ENCODE measurements at regions not wholly inside any gene's neighbourhood (a gene's known extent, or its start where the extent isn't known, plus 50 kb on each side); places are given as distances from the start of the nearest gene placed in this dataset.

DNA sequence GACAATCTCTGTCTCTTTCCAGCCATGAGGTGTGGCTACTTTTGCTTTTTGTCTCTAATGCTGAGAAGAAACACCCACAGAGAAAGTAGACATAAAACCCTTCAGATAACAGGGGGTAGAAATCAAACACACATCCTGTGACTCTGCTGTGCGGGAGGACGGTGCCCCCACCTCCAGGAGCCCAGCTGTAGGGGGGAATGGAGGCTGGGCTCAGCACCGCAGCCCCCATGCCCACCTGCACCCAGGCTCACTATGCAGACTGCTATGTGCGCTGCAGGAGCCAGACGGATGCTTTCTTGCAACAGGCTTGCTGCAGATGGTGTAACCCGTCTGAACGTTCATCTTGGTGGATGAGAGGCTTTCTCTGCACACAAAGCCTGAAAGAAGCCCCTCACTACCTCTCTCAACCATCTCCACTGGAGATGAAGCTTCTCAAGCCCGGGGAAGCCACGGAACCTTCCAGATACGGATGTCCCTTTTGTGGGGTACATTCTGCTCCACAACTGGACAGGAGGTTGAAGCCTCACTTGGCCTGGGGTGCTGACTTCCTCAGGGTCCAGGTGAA is 207.2 kb downstream of the GADD45G start:
- no peak overlapping the region for H3K27ac Mint-ChIP-seq
- no peaks in the 10 kb centered on the region for H3K27me3 Mint-ChIP-seq (ENCODE audit: insufficient read depth, low read depth, poor library complexity)
- Histone ChIP-seq H3K4me3 (no peak overlapping the region), H3F3A (replicated peaks; ENCODE audit: low read depth) (no peaks in the 10 kb centered on the region), H2AFZ (no peak overlapping the region), H3K36me3 (ENCODE audit: insufficient read depth) (no peaks in the 10 kb centered on the region), H3K4me1 (ENCODE audit: insufficient read depth) (peaks cover 5% of the 10 kb centered on the region), H4K20me1 (replicated peaks; ENCODE audit: insufficient read depth) (no peaks in the 10 kb centered on the region), H3K27ac (ENCODE audit: low read depth) (no peak overlapping the region), H3K4me2 (no peak overlapping the region), H3K27me3 (ENCODE audit: insufficient read depth) (no peaks in the 10 kb centered on the region), H3K79me2 (replicated peaks; ENCODE audit: insufficient read depth) (no peaks in the 10 kb centered on the region), H3K9me2 (ENCODE audit: insufficient read depth) (peaks cover 7% of the 10 kb centered on the region)
- TF ChIP-seq, protein P1, sequence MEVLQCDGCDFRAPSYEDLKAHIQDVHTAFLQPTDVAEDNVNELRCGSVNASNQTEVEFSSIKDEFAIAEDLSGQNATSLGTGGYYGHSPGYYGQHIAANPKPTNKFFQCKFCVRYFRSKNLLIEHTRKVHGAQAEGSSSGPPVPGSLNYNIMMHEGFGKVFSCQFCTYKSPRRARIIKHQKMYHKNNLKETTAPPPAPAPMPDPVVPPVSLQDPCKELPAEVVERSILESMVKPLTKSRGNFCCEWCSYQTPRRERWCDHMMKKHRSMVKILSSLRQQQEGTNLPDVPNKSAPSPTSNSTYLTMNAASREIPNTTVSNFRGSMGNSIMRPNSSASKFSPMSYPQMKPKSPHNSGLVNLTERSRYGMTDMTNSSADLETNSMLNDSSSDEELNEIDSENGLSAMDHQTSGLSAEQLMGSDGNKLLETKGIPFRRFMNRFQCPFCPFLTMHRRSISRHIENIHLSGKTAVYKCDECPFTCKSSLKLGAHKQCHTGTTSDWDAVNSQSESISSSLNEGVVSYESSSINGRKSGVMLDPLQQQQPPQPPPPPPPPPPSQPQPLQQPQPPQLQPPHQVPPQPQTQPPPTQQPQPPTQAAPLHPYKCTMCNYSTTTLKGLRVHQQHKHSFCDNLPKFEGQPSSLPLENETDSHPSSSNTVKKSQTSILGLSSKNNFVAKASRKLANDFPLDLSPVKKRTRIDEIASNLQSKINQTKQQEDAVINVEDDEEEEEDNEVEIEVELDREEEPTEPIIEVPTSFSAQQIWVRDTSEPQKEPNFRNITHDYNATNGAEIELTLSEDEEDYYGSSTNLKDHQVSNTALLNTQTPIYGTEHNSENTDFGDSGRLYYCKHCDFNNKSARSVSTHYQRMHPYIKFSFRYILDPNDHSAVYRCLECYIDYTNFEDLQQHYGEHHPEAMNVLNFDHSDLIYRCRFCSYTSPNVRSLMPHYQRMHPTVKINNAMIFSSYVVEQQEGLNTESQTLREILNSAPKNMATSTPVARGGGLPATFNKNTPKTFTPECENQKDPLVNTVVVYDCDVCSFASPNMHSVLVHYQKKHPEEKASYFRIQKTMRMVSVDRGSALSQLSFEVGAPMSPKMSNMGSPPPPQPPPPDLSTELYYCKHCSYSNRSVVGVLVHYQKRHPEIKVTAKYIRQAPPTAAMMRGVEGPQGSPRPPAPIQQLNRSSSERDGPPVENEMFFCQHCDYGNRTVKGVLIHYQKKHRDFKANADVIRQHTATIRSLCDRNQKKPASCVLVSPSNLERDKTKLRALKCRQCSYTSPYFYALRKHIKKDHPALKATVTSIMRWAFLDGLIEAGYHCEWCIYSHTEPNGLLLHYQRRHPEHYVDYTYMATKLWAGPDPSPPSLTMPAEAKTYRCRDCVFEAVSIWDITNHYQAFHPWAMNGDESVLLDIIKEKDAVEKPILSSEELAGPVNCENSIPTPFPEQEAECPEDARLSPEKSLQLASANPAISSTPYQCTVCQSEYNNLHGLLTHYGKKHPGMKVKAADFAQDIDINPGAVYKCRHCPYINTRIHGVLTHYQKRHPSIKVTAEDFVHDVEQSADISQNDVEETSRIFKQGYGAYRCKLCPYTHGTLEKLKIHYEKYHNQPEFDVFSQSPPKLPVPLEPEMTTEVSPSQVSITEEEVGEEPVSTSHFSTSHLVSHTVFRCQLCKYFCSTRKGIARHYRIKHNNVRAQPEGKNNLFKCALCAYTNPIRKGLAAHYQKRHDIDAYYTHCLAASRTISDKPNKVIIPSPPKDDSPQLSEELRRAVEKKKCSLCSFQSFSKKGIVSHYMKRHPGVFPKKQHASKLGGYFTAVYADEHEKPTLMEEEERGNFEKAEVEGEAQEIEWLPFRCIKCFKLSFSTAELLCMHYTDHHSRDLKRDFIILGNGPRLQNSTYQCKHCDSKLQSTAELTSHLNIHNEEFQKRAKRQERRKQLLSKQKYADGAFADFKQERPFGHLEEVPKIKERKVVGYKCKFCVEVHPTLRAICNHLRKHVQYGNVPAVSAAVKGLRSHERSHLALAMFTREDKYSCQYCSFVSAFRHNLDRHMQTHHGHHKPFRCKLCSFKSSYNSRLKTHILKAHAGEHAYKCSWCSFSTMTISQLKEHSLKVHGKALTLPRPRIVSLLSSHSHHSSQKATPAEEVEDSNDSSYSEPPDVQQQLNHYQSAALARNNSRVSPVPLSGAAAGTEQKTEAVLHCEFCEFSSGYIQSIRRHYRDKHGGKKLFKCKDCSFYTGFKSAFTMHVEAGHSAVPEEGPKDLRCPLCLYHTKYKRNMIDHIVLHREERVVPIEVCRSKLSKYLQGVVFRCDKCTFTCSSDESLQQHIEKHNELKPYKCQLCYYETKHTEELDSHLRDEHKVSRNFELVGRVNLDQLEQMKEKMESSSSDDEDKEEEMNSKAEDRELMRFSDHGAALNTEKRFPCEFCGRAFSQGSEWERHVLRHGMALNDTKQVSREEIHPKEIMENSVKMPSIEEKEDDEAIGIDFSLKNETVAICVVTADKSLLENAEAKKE (CRISPR knock-in tag; IDR thresholded peaks at IDR 0.05): no peak
- no peak for TF ChIP-seq ZNF331 (CRISPR knock-in tag; IDR thresholded peaks at IDR 0.05; ENCODE audit: low read depth)
- TF ChIP-seq, protein P2, sequence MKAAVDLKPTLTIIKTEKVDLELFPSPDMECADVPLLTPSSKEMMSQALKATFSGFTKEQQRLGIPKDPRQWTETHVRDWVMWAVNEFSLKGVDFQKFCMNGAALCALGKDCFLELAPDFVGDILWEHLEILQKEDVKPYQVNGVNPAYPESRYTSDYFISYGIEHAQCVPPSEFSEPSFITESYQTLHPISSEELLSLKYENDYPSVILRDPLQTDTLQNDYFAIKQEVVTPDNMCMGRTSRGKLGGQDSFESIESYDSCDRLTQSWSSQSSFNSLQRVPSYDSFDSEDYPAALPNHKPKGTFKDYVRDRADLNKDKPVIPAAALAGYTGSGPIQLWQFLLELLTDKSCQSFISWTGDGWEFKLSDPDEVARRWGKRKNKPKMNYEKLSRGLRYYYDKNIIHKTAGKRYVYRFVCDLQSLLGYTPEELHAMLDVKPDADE (IDR thresholded peaks at IDR 0.05): no peak
- TF ChIP-seq ZNF114 (CRISPR knock-in tag; IDR thresholded peaks at IDR 0.05): no peak
- no peak for TF ChIP-seq EZH2 (IDR thresholded peaks at IDR 0.05; ENCODE audit: low read depth, unreplicated experiment)
- no peak for TF ChIP-seq NANOG (IDR thresholded peaks at IDR 0.05; ENCODE audit: borderline replicate concordance)
- no peak for TF ChIP-seq EZH2phosphoT487 (IDR thresholded peaks at IDR 0.05; ENCODE audit: unreplicated experiment)
- no peak for TF ChIP-seq CREB1 (CRISPR knock-in tag; IDR thresholded peaks at IDR 0.05; ENCODE audit: low read depth)
- TF ChIP-seq POLR2AphosphoS5 (IDR thresholded peaks at IDR 0.05; ENCODE audit: low read depth): no peak
- TF ChIP-seq, protein P3, sequence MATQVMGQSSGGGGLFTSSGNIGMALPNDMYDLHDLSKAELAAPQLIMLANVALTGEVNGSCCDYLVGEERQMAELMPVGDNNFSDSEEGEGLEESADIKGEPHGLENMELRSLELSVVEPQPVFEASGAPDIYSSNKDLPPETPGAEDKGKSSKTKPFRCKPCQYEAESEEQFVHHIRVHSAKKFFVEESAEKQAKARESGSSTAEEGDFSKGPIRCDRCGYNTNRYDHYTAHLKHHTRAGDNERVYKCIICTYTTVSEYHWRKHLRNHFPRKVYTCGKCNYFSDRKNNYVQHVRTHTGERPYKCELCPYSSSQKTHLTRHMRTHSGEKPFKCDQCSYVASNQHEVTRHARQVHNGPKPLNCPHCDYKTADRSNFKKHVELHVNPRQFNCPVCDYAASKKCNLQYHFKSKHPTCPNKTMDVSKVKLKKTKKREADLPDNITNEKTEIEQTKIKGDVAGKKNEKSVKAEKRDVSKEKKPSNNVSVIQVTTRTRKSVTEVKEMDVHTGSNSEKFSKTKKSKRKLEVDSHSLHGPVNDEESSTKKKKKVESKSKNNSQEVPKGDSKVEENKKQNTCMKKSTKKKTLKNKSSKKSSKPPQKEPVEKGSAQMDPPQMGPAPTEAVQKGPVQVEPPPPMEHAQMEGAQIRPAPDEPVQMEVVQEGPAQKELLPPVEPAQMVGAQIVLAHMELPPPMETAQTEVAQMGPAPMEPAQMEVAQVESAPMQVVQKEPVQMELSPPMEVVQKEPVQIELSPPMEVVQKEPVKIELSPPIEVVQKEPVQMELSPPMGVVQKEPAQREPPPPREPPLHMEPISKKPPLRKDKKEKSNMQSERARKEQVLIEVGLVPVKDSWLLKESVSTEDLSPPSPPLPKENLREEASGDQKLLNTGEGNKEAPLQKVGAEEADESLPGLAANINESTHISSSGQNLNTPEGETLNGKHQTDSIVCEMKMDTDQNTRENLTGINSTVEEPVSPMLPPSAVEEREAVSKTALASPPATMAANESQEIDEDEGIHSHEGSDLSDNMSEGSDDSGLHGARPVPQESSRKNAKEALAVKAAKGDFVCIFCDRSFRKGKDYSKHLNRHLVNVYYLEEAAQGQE (IDR thresholded peaks at IDR 0.05; ENCODE audit: unreplicated experiment): no peak
- TF ChIP-seq, protein P4, sequence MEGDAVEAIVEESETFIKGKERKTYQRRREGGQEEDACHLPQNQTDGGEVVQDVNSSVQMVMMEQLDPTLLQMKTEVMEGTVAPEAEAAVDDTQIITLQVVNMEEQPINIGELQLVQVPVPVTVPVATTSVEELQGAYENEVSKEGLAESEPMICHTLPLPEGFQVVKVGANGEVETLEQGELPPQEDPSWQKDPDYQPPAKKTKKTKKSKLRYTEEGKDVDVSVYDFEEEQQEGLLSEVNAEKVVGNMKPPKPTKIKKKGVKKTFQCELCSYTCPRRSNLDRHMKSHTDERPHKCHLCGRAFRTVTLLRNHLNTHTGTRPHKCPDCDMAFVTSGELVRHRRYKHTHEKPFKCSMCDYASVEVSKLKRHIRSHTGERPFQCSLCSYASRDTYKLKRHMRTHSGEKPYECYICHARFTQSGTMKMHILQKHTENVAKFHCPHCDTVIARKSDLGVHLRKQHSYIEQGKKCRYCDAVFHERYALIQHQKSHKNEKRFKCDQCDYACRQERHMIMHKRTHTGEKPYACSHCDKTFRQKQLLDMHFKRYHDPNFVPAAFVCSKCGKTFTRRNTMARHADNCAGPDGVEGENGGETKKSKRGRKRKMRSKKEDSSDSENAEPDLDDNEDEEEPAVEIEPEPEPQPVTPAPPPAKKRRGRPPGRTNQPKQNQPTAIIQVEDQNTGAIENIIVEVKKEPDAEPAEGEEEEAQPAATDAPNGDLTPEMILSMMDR (conservative IDR thresholded peaks at IDR 0.05; ENCODE audit: low read depth in 2 of 2): no peak
- no peak for TF ChIP-seq STAT1 (IDR thresholded peaks at IDR 0.05; ENCODE audit: unreplicated experiment)
- TF ChIP-seq JUNB (IDR thresholded peaks at IDR 0.05; ENCODE audit: unreplicated experiment): no peak
- no peaks in the 10 kb centered on the region for H3K9me3 Mint-ChIP-seq
- DNase-seq (ENCODE audit: low spot score) (no peak), ATAC-seq (no peak)
- H3K4me1 Mint-ChIP-seq: peaks cover 17% of the 10 kb centered on the region
- no peaks in the 10 kb centered on the region for H3K36me3 Mint-ChIP-seq (ENCODE audit: low read depth)
- H3K4me3 Mint-ChIP-seq: no peak overlapping the region

Measured in GM23338 (cell line).